Testis (tissue), 2 donors: ENCODE measurements at regions not wholly inside any gene's neighbourhood (a gene's known extent, or its start where the extent isn't known, plus 50 kb on each side); places are given as distances from the start of the nearest gene placed in this dataset.

Experiments
- POLR2A ChIP-seq: fragments of 450-650 bp; IDR thresholded peaks from one replicate; pipeline ENCODE4 v1.6.1; 2017; ENCODE audit warnings: antibody characterized with exemption, mild to moderate bottlenecking, moderate library complexity
- TF ChIP-seq, protein P1 (sequence below), 3 experiments: fragments of 450-650 bp in 2 of 3; fragments of 200-600 bp in 1 of 3; sonication (generic) in 1 of 3; IDR thresholded peaks; one replicate each; pipeline ENCODE4 v1.5.1; 2016 to 2019; ENCODE audit warnings: antibody characterized with exemption in 3 of 3, mild to moderate bottlenecking in 2 of 3, moderate library complexity in 1 of 3

GRCh38 chr5:110880413-110880812 is 141.6 kb downstream of the SLC25A46 start:
- TF ChIP-seq, protein P1, sequence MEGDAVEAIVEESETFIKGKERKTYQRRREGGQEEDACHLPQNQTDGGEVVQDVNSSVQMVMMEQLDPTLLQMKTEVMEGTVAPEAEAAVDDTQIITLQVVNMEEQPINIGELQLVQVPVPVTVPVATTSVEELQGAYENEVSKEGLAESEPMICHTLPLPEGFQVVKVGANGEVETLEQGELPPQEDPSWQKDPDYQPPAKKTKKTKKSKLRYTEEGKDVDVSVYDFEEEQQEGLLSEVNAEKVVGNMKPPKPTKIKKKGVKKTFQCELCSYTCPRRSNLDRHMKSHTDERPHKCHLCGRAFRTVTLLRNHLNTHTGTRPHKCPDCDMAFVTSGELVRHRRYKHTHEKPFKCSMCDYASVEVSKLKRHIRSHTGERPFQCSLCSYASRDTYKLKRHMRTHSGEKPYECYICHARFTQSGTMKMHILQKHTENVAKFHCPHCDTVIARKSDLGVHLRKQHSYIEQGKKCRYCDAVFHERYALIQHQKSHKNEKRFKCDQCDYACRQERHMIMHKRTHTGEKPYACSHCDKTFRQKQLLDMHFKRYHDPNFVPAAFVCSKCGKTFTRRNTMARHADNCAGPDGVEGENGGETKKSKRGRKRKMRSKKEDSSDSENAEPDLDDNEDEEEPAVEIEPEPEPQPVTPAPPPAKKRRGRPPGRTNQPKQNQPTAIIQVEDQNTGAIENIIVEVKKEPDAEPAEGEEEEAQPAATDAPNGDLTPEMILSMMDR (IDR thresholded peaks at IDR 0.05): no peak
- TF ChIP-seq POLR2A: no peak
